MCF 10A (cell line): ENCODE measurements at regions not wholly inside any gene's neighbourhood (a gene's known extent, or its start where the extent isn't known, plus 50 kb on each side); places are given as distances from the start of the nearest gene placed in this dataset.
"Not testable (repeated sequence)": the region's sequence is repeated elsewhere in the genome, so short reads cannot be mapped to it uniquely, and the experiment has no call there.

Source experiments
- BruUV-seq: library from RNA; stranded (reverse); fragments of 400-500 nt; replicated peaks from 2 replicates; lab custom pipeline; 2021; lab: Mats Ljungman, UMichigan
- CTCF ChIA-PET: fragments of 300-600 bp; sonication (Branson Sonifier 250); formaldehyde crosslinking; extraction: SDS; loops from one replicate; lab custom pipeline; 2021; ENCODE audit warnings: antibody characterized with exemption, inconsistent platforms; lab: Yijun Ruan, JAX
- POLR2A ChIA-PET: fragments of 300-600, 350-650 bp; sonication (Branson Sonifier 250); formaldehyde crosslinking; extraction: SDS; loops from one replicate; lab custom pipeline; 2020; ENCODE audit warnings: antibody characterized with exemption, inconsistent platforms; lab: Yijun Ruan, JAX
- DNase-seq: peaks from one replicate; pipeline ENCODE4 v3.0.0-alpha.2; 2018; ENCODE audit not compliant: unreplicated experiment
- H3K27ac Mint-ChIP-seq: one replicate; pipeline ENCODE4 v1.8.0; 2022; ENCODE audit warnings: mild to moderate bottlenecking, low read depth, mixed read lengths; ENCODE audit not compliant: unreplicated experiment
- H3K27me3 Mint-ChIP-seq: one replicate; pipeline ENCODE4 v1.8.0; 2022; ENCODE audit warnings: mixed read lengths; ENCODE audit not compliant: insufficient read depth, unreplicated experiment
- H3K36me3 Mint-ChIP-seq: one replicate; pipeline ENCODE4 v1.8.0; 2022; ENCODE audit warnings: mild to moderate bottlenecking, moderate library complexity, mixed read lengths; ENCODE audit not compliant: insufficient read depth, unreplicated experiment
- H3K4me1 Mint-ChIP-seq: one replicate; pipeline ENCODE4 v1.8.0; 2022; ENCODE audit warnings: mixed read lengths; ENCODE audit not compliant: insufficient read depth, unreplicated experiment
- H3K4me3 Mint-ChIP-seq: one replicate; pipeline ENCODE4 v1.8.0; 2022; ENCODE audit warnings: mild to moderate bottlenecking, moderate library complexity, mixed read lengths; ENCODE audit not compliant: unreplicated experiment
- H3K9me3 Mint-ChIP-seq: one replicate; pipeline ENCODE4 v1.8.0; 2022; ENCODE audit warnings: mixed read lengths; ENCODE audit not compliant: unreplicated experiment
- intact Hi-C: fragments of 100-400 bp; cut with micrococcal nuclease; formaldehyde crosslinking; loops from 2 replicates; pipeline ENCODE4 v1.14.1; 2022
- TF ChIP-seq, protein P1 (sequence below): fragments of 200-600 bp; IDR thresholded peaks from one replicate; pipeline ENCODE4 v1.8.0; 2022; ENCODE audit warnings: antibody characterized with exemption, mild to moderate bottlenecking; ENCODE audit not compliant: unreplicated experiment

DNA sequence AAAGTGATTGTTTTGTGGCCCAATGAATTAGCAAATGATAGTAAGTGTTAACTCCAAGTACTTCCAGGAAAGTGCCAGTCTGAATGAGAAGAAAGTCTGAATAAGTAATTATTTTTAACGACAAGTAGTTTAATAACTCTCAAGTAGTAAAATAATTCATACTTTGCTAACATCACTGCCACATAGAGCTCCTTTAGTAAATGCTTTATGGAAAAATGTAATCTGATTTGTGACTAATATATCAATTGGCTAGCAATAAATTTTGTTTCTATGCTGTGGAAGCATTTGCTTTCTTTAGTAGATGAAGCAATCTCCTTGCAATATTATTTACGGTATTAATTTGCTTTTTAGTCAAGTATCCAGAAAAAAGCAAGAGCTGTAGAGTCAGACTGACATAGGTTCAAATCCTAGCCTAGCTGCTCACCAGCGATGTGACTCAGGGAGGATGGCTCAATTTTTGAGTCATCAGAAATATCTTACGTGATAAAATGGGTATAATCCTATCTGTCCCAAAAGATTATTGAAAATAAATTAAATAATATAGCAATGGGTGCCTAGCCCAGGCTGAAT, 329.3 kb downstream of the FGFR2 start:
- H3K36me3 Mint-ChIP-seq, result no peaks in the 10 kb centered on the region
- no peaks in the 10 kb centered on the region for H3K4me1 Mint-ChIP-seq
- no peak for DNase-seq
- no TSS peak for BruUV-seq
- no peak overlapping the region for H3K27ac Mint-ChIP-seq
- intact Hi-C loops, result no loop called here
- ChIA-PET POLR2A (interaction anchor here (0.7 kb wide), 1 partner anchor 87 kb away, joined by 5 read pairs; no protein-coding TSS in a partner anchor), CTCF (no interaction called here)
- H3K9me3 Mint-ChIP-seq, result no peaks in the 10 kb centered on the region
- H3K27me3 Mint-ChIP-seq, result peaks cover 21% of the 10 kb centered on the region
- no peak overlapping the region for H3K4me3 Mint-ChIP-seq
- TF ChIP-seq, protein P1, sequence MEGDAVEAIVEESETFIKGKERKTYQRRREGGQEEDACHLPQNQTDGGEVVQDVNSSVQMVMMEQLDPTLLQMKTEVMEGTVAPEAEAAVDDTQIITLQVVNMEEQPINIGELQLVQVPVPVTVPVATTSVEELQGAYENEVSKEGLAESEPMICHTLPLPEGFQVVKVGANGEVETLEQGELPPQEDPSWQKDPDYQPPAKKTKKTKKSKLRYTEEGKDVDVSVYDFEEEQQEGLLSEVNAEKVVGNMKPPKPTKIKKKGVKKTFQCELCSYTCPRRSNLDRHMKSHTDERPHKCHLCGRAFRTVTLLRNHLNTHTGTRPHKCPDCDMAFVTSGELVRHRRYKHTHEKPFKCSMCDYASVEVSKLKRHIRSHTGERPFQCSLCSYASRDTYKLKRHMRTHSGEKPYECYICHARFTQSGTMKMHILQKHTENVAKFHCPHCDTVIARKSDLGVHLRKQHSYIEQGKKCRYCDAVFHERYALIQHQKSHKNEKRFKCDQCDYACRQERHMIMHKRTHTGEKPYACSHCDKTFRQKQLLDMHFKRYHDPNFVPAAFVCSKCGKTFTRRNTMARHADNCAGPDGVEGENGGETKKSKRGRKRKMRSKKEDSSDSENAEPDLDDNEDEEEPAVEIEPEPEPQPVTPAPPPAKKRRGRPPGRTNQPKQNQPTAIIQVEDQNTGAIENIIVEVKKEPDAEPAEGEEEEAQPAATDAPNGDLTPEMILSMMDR, result no peak

DNA sequence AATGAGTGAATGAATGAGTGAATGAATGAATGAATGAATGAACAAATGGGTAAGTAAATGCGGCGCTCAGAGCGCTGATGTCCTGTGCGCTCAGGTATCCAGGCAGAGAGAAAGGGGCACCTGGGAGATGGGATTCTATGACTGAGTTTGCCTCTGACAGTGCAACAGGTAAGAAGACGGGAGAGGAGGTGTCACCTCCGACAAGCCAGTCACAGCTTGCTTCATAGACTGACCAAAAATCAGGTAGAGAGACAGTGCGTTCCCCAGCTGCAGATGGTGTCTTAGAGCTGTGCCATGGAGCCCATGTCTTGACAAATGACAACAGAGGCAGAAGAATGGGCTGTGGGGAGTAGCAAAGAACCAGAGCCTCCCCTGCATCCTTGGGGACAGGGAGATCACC, 327.3 kb downstream of the FGFR2 start:
- TF ChIP-seq, protein P1, result no peak

DNA sequence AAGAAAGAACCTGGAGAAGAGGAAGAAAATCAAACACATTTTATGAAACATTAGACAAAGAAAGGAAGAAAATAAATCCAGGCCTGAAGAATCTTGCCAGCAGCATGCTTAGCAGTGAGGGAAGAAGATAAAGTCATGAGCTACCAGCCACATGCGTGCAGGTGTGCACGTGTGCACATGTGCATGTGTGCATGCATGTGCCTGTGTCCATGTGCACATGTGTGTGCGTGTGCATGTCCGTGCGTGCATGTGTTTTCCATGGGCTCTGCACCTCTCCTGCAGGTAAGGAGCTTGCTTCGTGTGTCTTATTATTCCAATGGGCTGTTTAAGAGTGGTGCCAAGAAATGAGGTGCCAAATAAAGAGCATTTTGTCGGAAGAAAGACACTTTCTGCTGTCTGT, 322.2 kb downstream of the FGFR2 start:
- TF ChIP-seq, protein P1, result no peak
- Mint-ChIP-seq H3K4me3 (no peak overlapping the region), H3K27me3 (peaks cover 5% of the 10 kb centered on the region), H3K4me1 (no peaks in the 10 kb centered on the region), H3K27ac (no peak overlapping the region), H3K36me3 (no peaks in the 10 kb centered on the region), H3K9me3 (no peaks in the 10 kb centered on the region)
- ChIA-PET POLR2A (no interaction called here), CTCF (interaction anchor here (2.5 kb wide), 1 partner anchor 12 kb away, joined by 5 read pairs; no protein-coding TSS in a partner anchor)
- no TSS peak for BruUV-seq
- intact Hi-C loops, result no loop called here
- DNase-seq, result no peak

More for the DNA sequence above, 327.3 kb downstream of the FGFR2 start:
- H3K4me1 Mint-ChIP-seq, result no peaks in the 10 kb centered on the region
- no peaks in the 10 kb centered on the region for H3K9me3 Mint-ChIP-seq
- no TSS peak for BruUV-seq
- no peak for DNase-seq
- no peak overlapping the region for H3K4me3 Mint-ChIP-seq
- CTCF ChIA-PET, result no interaction called here
- H3K36me3 Mint-ChIP-seq, result no peaks in the 10 kb centered on the region
- intact Hi-C loops, result no loop called here
- peaks cover 21% of the 10 kb centered on the region for H3K27me3 Mint-ChIP-seq
- POLR2A ChIA-PET, result no interaction called here
- no peak overlapping the region for H3K27ac Mint-ChIP-seq

DNA sequence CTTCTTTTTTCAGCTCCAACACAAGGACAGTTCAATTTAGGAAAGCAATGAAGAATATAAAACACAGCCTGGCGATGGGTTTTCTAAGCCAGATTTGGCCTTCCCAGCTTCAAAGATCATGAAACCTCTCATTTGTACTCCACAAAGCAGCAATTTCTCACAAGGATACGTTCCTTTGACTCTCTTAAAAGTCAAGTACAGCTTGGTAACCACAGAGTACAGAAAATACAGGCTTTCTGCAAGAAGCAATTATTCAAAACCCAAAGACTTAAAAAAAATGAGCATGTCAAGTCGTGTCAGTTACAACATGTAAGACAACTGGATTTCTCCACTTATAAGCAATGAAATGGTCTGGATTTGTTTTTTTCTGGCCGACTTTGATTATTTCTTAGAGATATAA, 321.4 kb downstream of the FGFR2 start:
- intact Hi-C loops, result no loop called here
- no peak overlapping the region for H3K4me3 Mint-ChIP-seq
- no peaks in the 10 kb centered on the region for H3K27me3 Mint-ChIP-seq
- H3K9me3 Mint-ChIP-seq, result no peaks in the 10 kb centered on the region
- H3K4me1 Mint-ChIP-seq, result no peaks in the 10 kb centered on the region
- ChIA-PET CTCF (interaction anchor here (2.5 kb wide), 1 partner anchor 13 kb away, joined by 5 read pairs; no protein-coding TSS in a partner anchor), POLR2A (no interaction called here)
- no peak overlapping the region for H3K27ac Mint-ChIP-seq
- TF ChIP-seq, protein P1, result no peak
- H3K36me3 Mint-ChIP-seq, result no peaks in the 10 kb centered on the region
- DNase-seq, result no peak
- no TSS peak for BruUV-seq

DNA sequence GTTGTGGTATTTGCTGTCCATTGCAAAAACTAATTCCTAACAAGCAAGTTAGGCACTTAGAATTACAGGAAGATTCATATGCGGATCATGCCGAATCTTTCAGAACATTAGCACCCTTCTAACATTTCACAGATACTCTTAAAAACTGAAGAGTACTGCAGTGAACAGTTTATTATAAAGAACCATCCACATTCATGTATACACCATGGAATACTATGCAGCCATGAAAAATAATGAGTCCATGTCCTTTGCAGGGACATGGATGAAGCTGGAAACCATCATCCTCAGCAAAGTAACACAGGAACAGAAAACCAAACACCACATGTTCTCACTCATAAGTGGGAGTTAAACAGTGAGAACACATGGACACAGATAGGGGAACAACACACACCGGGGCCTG, 319.9 kb downstream of the FGFR2 start:
- H3K36me3 Mint-ChIP-seq, CTCF ChIA-PET, DNase-seq, POLR2A ChIA-PET, H3K9me3 Mint-ChIP-seq, H3K4me3 Mint-ChIP-seq, intact Hi-C loops, H3K27me3 Mint-ChIP-seq, H3K27ac Mint-ChIP-seq, BruUV-seq, H3K4me1 Mint-ChIP-seq: not testable (repeated sequence)
